ENCODE measurements at regions not wholly inside any gene's neighbourhood (a gene's known extent, or its start where the extent isn't known, plus 50 kb on each side); places are given as distances from the start of the nearest gene placed in this dataset.

DNA sequence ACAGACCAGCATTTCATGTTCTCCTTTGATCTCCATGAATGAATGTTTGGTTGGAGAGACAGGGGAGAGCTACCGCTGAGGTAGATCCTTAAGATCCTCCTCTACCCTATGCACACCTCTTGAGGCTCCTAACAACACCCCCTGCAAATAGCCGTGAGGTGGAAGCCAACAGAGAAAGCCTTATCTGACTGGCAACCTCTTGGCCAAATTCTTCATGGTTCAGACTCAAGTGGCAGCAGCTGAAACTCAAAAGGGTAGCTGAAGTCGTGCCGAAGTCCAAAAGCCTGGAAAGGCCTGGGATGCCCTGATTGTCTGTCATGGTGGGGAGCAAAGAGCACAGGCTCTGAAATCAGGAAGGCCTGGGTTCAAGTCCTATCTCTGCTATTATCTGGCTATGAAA is 184.9 kb downstream of the SEC61B start:
- TF ChIP-seq, protein P1, sequence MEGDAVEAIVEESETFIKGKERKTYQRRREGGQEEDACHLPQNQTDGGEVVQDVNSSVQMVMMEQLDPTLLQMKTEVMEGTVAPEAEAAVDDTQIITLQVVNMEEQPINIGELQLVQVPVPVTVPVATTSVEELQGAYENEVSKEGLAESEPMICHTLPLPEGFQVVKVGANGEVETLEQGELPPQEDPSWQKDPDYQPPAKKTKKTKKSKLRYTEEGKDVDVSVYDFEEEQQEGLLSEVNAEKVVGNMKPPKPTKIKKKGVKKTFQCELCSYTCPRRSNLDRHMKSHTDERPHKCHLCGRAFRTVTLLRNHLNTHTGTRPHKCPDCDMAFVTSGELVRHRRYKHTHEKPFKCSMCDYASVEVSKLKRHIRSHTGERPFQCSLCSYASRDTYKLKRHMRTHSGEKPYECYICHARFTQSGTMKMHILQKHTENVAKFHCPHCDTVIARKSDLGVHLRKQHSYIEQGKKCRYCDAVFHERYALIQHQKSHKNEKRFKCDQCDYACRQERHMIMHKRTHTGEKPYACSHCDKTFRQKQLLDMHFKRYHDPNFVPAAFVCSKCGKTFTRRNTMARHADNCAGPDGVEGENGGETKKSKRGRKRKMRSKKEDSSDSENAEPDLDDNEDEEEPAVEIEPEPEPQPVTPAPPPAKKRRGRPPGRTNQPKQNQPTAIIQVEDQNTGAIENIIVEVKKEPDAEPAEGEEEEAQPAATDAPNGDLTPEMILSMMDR (conservative IDR thresholded peaks at IDR 0.05; ENCODE audit: low read length), result no peak
- TF ChIP-seq EZH2phosphoT487 (IDR thresholded peaks at IDR 0.05; ENCODE audit: borderline replicate concordance), result no peak
